Lung (tissue), 11 donors: ENCODE measurements at regions not wholly inside any gene's neighbourhood (a gene's known extent, or its start where the extent isn't known, plus 50 kb on each side); places are given as distances from the start of the nearest gene placed in this dataset.

ENCODE experiments used
- ATAC-seq: fragments of 200-7000 bp; cut with Tn5 transposase; one replicate; pipeline ENCODE4 v1.9.1; 2020; ENCODE audit warnings: moderate number of reproducible peaks; ENCODE audit not compliant: insufficient read depth, low FRiP score
- DNase-seq, 3 donors: peaks; one replicate each; pipeline ENCODE4 v3.0.0-alpha.2; 2013 to 2017
- H3K27ac ChIP-seq, 2 donors: one replicate each; pipeline ENCODE4 v1.5.1; 2013; ENCODE audit warnings: mild to moderate bottlenecking in 2 of 2, moderate library complexity in 2 of 2, control low read depth in 1 of 2, inconsistent platforms in 1 of 2, low read depth in 1 of 2, low read length in 1 of 2
- H3K27me3 ChIP-seq, 3 donors: one replicate each; pipeline ENCODE4 v1.5.1; 2013; ENCODE audit warnings: low read length in 2 of 3; ENCODE audit not compliant: control insufficient read depth in 3 of 3, insufficient read depth in 3 of 3
- H3K36me3 ChIP-seq, 4 donors: one replicate each; pipeline ENCODE4 v1.5.1; 2013; ENCODE audit warnings: low read length in 4 of 4, mild to moderate bottlenecking in 1 of 4, moderate library complexity in 1 of 4; ENCODE audit not compliant: control insufficient read depth in 4 of 4, insufficient read depth in 4 of 4
- H3K4me1 ChIP-seq, 5 donors: one replicate each; pipeline ENCODE4 v1.5.1; 2013; ENCODE audit warnings: low read length in 5 of 5, mild to moderate bottlenecking in 2 of 5, moderate library complexity in 1 of 5; ENCODE audit not compliant: control insufficient read depth in 5 of 5, insufficient read depth in 5 of 5
- H3K4me3 ChIP-seq: one replicate; pipeline ENCODE4 v1.5.1; 2013; ENCODE audit warnings: mild to moderate bottlenecking, control low read depth, moderate library complexity
- H3K9ac ChIP-seq, 2 donors: one replicate each; pipeline ENCODE4 v1.5.1; 2013; ENCODE audit warnings: low read length in 2 of 2, control low read depth in 1 of 2; ENCODE audit not compliant: insufficient read depth in 1 of 2
- H3K9me3 ChIP-seq, 4 donors: one replicate each; pipeline ENCODE4 v1.5.1; 2013; ENCODE audit warnings: low read length in 3 of 4, mild to moderate bottlenecking in 1 of 4, moderate library complexity in 1 of 4; ENCODE audit not compliant: control insufficient read depth in 4 of 4, insufficient read depth in 3 of 4
- CTCF ChIP-seq: IDR thresholded peaks from 2 replicates; pipeline ENCODE4 v1.5.1; 2012; ENCODE audit warnings: mild to moderate bottlenecking; ENCODE audit errors: control extremely low read depth, extremely low read depth
- WGBS, 2 donors: extraction: QIAGEN DNeasy Blood & Tissue Kit; methylation state at CpG; one replicate each; pipeline ENCODE4 v1.1.7; 2013; 5-methylcytosine and 5-hydroxymethylcytosine counted together
- donor health status: control.
- donor health status: control.
- donor health status: Bipolar disorder and iron deficiency.
- donor health status: healthy.
- donor health status: DM: yes; HTN: yes; CAD: no.

GRCh38 chr4:45385306-45385705 lies 659.0 kb upstream of the GNPDA2 start:
- H3K36me3 ChIP-seq: no peaks in the 10 kb centered on the region
- no peak for ATAC-seq
- H3K27ac ChIP-seq: no peak overlapping the region
- peaks cover 0 to under 1% (median 0%) of the 10 kb centered on the region in 4 donors for H3K9me3 ChIP-seq
- H3K4me3 ChIP-seq: no peak overlapping the region
- H3K4me1 ChIP-seq: no peaks in the 10 kb centered on the region
- no peak overlapping the region for H3K9ac ChIP-seq
- no peaks in the 10 kb centered on the region for H3K27me3 ChIP-seq
- no peak for DNase-seq
- TF ChIP-seq CTCF: no peak

GRCh38 chr4:45370408-45370807 lies 644.1 kb upstream of the GNPDA2 start:
- no peak for TF ChIP-seq CTCF
- ATAC-seq (no peak), DNase-seq (no peak)
- H3K4me3 ChIP-seq: no peak overlapping the region
- H3K4me1 ChIP-seq: no peaks in the 10 kb centered on the region
- no peaks in the 10 kb centered on the region for H3K9me3 ChIP-seq
- WGBS, 2 donors: 70 to 74% methylated on average over 2 of the region's 2 CpGs
- no peak overlapping the region for H3K27ac ChIP-seq
- H3K9ac ChIP-seq: no peak overlapping the region
- no peaks in the 10 kb centered on the region for H3K36me3 ChIP-seq
- H3K27me3 ChIP-seq: no peaks in the 10 kb centered on the region

DNA sequence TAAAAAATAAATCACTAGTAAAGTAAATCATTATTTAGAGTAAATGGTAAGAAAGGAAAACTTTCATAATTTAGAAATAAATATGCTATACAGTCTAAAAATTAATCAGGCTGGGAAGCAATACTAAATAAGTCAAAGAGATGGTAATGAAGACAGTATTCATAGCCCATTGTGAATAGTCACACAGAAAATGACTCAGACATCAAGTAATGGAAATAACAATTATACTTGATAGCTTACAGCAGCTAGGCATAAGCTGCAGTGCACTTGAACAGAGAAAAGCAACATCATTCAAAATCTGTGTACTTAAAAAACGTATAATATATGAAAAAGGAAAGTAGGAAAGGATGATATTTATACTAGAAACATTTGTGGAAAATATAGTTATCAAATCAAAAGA lies 642.5 kb upstream of the GNPDA2 start:
- 36 to 66% methylated on average over 1 of the region's 1 CpG for WGBS, 2 donors
- H3K9ac ChIP-seq: no peak overlapping the region
- DNase-seq (no peak), ATAC-seq (no peak)
- H3K9me3 ChIP-seq: no peaks in the 10 kb centered on the region
- no peak for TF ChIP-seq CTCF
- H3K4me3 ChIP-seq: no peak overlapping the region
- no peak overlapping the region for H3K27ac ChIP-seq
- H3K27me3 ChIP-seq: no peaks in the 10 kb centered on the region
- H3K4me1 ChIP-seq: peaks cover 0 to 3% (median 0%) of the 10 kb centered on the region in 5 donors
- H3K36me3 ChIP-seq: no peaks in the 10 kb centered on the region

- Histone ChIP-seq H3K36me3 (no peaks in the 10 kb centered on the region), H3K27ac (no peak overlapping the region), H3K9ac (no peak overlapping the region), H3K27me3 (no peaks in the 10 kb centered on the region), H3K4me3 (no peak overlapping the region), H3K9me3 (peaks cover 0 to 6% (median 2%) of the 10 kb centered on the region in 4 donors), H3K4me1 (peaks cover 0 to 3% (median 0%) of the 10 kb centered on the region in 5 donors)
- DNase-seq (no peak), ATAC-seq (no peak)
- 75 to 76% methylated on average over 3 of the region's 3 CpGs for WGBS, 2 donors
- TF ChIP-seq CTCF: no peak
These were observed 637.6 kb upstream of the GNPDA2 start for GRCh38 chr4:45363931-45364330.
